GM21786 (cell line): ENCODE measurements at regions not wholly inside any gene's neighbourhood (a gene's known extent, or its start where the extent isn't known, plus 50 kb on each side); places are given as distances from the start of the nearest gene placed in this dataset.
"Not testable (repeated sequence)": the region's sequence is repeated elsewhere in the genome, so short reads cannot be mapped to it uniquely, and the experiment has no call there.

Source experiments
- ATAC-seq: cut with Tn5 transposase; IDR thresholded peaks from one replicate; pipeline ENCODE4 v1.9.1; 2021; ENCODE audit not compliant: unreplicated experiment

GRCh38 chr4:78660559-78660958 lies 109.0 kb downstream of the ANXA3 start:
- no peak for ATAC-seq

GRCh38 chr4:78661086-78661690 lies 109.6 kb downstream of the ANXA3 start:
- no peak for ATAC-seq

GRCh38 chr4:78661921-78662521 lies 110.5 kb downstream of the ANXA3 start:
- ATAC-seq = peak; percentile 87

GRCh38 chr4:78662658-78663057 lies 111.1 kb downstream of the ANXA3 start:
- ATAC-seq = no peak

GRCh38 chr4:78664296-78664695 lies 111.9 kb upstream of the BMP2K start:
- not testable (repeated sequence) for ATAC-seq

- no peak for ATAC-seq
These were observed 110.9 kb upstream of the BMP2K start for GRCh38 chr4:78665216-78665770.

- ATAC-seq = no peak
These were observed 109.3 kb upstream of the BMP2K start for GRCh38 chr4:78666830-78667258.

GRCh38 chr4:78667325-78667724 lies 108.8 kb upstream of the BMP2K start:
- ATAC-seq = no peak

- ATAC-seq = peak; percentile 83
These were observed 108.4 kb upstream of the BMP2K start for GRCh38 chr4:78667764-78668163.

GRCh38 chr4:78669453-78669852 lies 106.7 kb upstream of the BMP2K start:
- ATAC-seq = no peak

GRCh38 chr4:78671903-78672815 lies 104.0 kb upstream of the BMP2K start:
- no peak for ATAC-seq

GRCh38 chr4:78673337-78673736 lies 102.8 kb upstream of the BMP2K start:
- no peak for ATAC-seq

GRCh38 chr4:78675325-78675724 lies 100.8 kb upstream of the BMP2K start:
- ATAC-seq = no peak

- no peak for ATAC-seq
These were observed 94.1 kb upstream of the BMP2K start for GRCh38 chr4:78682070-78682469.

GRCh38 chr4:78683352-78683751 lies 92.8 kb upstream of the BMP2K start:
- ATAC-seq = no peak

- ATAC-seq = no peak
These were observed 91.6 kb upstream of the BMP2K start for GRCh38 chr4:78684325-78685079.

GRCh38 chr4:78687818-78688217 lies 88.3 kb upstream of the BMP2K start:
- no peak for ATAC-seq

GRCh38 chr4:78688366-78688765 lies 87.8 kb upstream of the BMP2K start:
- ATAC-seq = no peak

- no peak for ATAC-seq
These were observed 86.9 kb upstream of the BMP2K start for GRCh38 chr4:78689261-78689660.

GRCh38 chr4:78689700-78690323 lies 86.3 kb upstream of the BMP2K start:
- no peak for ATAC-seq
